Endothelial cell of umbilical vein (primary cell): ENCODE measurements at regions not wholly inside any gene's neighbourhood (a gene's known extent, or its start where the extent isn't known, plus 50 kb on each side); places are given as distances from the start of the nearest gene placed in this dataset.

ENCODE experiments used
- BruUV-seq: library from RNA; stranded (reverse); fragments of 400-500 nt; replicated peaks from 2 replicates; lab custom pipeline; 2021; lab: Mats Ljungman, UMichigan
- CTCF ChIA-PET: fragments of 300-600, 350-600 bp; sonication (Branson Sonifier 250); formaldehyde crosslinking; loops from one replicate; lab custom pipeline; 2021; ENCODE audit warnings: antibody characterized with exemption, inconsistent platforms; lab: Charles Lee
- POLR2A ChIA-PET: fragments of 300-600, 350-600 bp; sonication (Branson Sonifier 250); formaldehyde crosslinking; loops from one replicate; lab custom pipeline; 2021; ENCODE audit warnings: antibody characterized with exemption, inconsistent platforms; lab: Charles Lee
- DNase-seq: peaks from one replicate; pipeline ENCODE4 v3.0.0-alpha.2; 2011; ENCODE audit warnings: low read depth, low spot score
- FAIRE-seq: peaks from 2 replicates; lab custom pipeline; 2011; peaks lifted over from hg19 to GRCh38; lab: Jason Lieb, UNC
- H2AFZ ChIP-seq: 2 replicates; pipeline ENCODE4 v1.6.0; 2012; ENCODE audit warnings: low read depth, low read length, control low read depth, inconsistent platforms
- H3K27ac ChIP-seq: 2 replicates; pipeline ENCODE4 v1.5.1; 2011; ENCODE audit warnings: low read depth, mild to moderate bottlenecking, control low read depth, low read length, moderate library complexity; ENCODE audit not compliant: insufficient read depth
- H3K27me3 ChIP-seq, 2 experiments: 2 replicates each; pipeline versions ENCODE4 v1.6.0 to v1.6.1; 2011; ENCODE audit warnings: low read length in 2 of 2, mixed read lengths in 1 of 2; ENCODE audit not compliant: control insufficient read depth in 2 of 2, insufficient read depth in 2 of 2
- H3K36me3 ChIP-seq, 2 experiments: 2 replicates in 1 of 2; 3 replicates in 1 of 2; pipeline ENCODE4 v1.5.1; 2011; ENCODE audit warnings: low read length in 2 of 2, mild to moderate bottlenecking in 1 of 2, moderate library complexity in 1 of 2; ENCODE audit not compliant: control insufficient read depth in 2 of 2, insufficient read depth in 2 of 2; ENCODE audit errors: extremely low read depth in 1 of 2
- H3K4me1 ChIP-seq: 3 replicates; pipeline ENCODE4 v1.5.1; 2011; ENCODE audit warnings: mild to moderate bottlenecking, low read length; ENCODE audit not compliant: control insufficient read depth, insufficient read depth; ENCODE audit errors: extremely low read depth
- H3K4me2 ChIP-seq: 2 replicates; pipeline ENCODE4 v1.6.1; 2011; ENCODE audit warnings: low read length, control low read depth, mixed read lengths; ENCODE audit not compliant: insufficient read depth
- H3K4me3 ChIP-seq, 3 experiments: fragments of 200-600 bp in 1 of 3; sonication (generic), shearing (Covaris generic) in 1 of 3; replicated peaks in 1 of 3; 2 replicates each; pipeline ENCODE4 v1.5.1; 2011 to 2016; ENCODE audit warnings: control low read depth in 3 of 3, low read length in 3 of 3, mild to moderate bottlenecking in 2 of 3, inconsistent platforms in 1 of 3, low read depth in 1 of 3, moderate library complexity in 1 of 3; ENCODE audit not compliant: insufficient read depth in 1 of 3
- H3K79me2 ChIP-seq: 2 replicates; pipeline ENCODE4 v1.6.0; 2012; ENCODE audit warnings: low read length, inconsistent platforms; ENCODE audit not compliant: control insufficient read depth, insufficient read depth
- H3K9ac ChIP-seq: replicated peaks from 2 replicates; pipeline ENCODE3; 2011; ENCODE audit warnings: low read length, control low read depth; ENCODE audit not compliant: insufficient read depth; ENCODE audit errors: extremely low read depth
- H3K9me1 ChIP-seq: replicated peaks from 3 replicates; pipeline ENCODE4 v1.6.0; 2011; ENCODE audit warnings: mild to moderate bottlenecking, low read length; ENCODE audit not compliant: control insufficient read depth, insufficient read depth; ENCODE audit errors: extremely low read depth
- H3K9me3 ChIP-seq: replicated peaks from 2 replicates; pipeline ENCODE4 v1.5.1; 2012; ENCODE audit warnings: low read length, inconsistent platforms; ENCODE audit not compliant: control insufficient read depth, insufficient read depth
- H4K20me1 ChIP-seq: replicated peaks from 2 replicates; pipeline ENCODE3; 2011; ENCODE audit warnings: mild to moderate bottlenecking, low read length; ENCODE audit not compliant: control insufficient read depth, insufficient read depth; ENCODE audit errors: extremely low read depth
- CTCF ChIP-seq, 2 donors: IDR thresholded peaks; 1 replicate in 1 of 2; 2 replicates in 1 of 2; pipeline ENCODE4 v1.5.1; 2011; ENCODE audit warnings: low read length in 2 of 2, mild to moderate bottlenecking in 2 of 2, moderate library complexity in 2 of 2, control low read depth in 1 of 2, inconsistent platforms in 1 of 2, low read depth in 1 of 2; ENCODE audit not compliant: insufficient read depth in 1 of 2; ENCODE audit errors: extremely low read depth in 1 of 2
- EZH2 ChIP-seq: IDR thresholded peaks from 2 replicates; pipeline ENCODE4 v1.6.1; 2012; ENCODE audit warnings: borderline replicate concordance, low read depth, mild to moderate bottlenecking, moderate library complexity, low read length, inconsistent platforms; ENCODE audit not compliant: severe bottlenecking
- FOS ChIP-seq: IDR thresholded peaks from 2 replicates; pipeline ENCODE4 v1.6.1; 2011; ENCODE audit warnings: mild to moderate bottlenecking, low read length, moderate library complexity, borderline replicate concordance; ENCODE audit not compliant: insufficient read depth
- GATA2 ChIP-seq: IDR thresholded peaks from 2 replicates; pipeline ENCODE4 v1.7.0; 2011; ENCODE audit warnings: low read depth, mild to moderate bottlenecking, moderate library complexity, mixed read lengths, low read length; ENCODE audit not compliant: insufficient read length, insufficient read depth
- JUN ChIP-seq: IDR thresholded peaks from 2 replicates; pipeline ENCODE4 v1.6.1; 2011; ENCODE audit warnings: borderline replicate concordance, low read depth; ENCODE audit not compliant: insufficient read length, insufficient read depth
- MAX ChIP-seq: IDR thresholded peaks from 2 replicates; pipeline ENCODE4 v1.6.1; 2011; ENCODE audit not compliant: insufficient read depth, insufficient read length
- MYC ChIP-seq: IDR thresholded peaks from one replicate; pipeline ENCODE4 v1.6.1; 2011; ENCODE audit warnings: mild to moderate bottlenecking, low read depth, low read length
- POLR2A ChIP-seq: IDR thresholded peaks from 2 replicates; pipeline ENCODE4 v1.6.1; 2012; ENCODE audit warnings: low read depth, mild to moderate bottlenecking, control low read depth, low read length
- POLR2AphosphoS5 ChIP-seq: IDR thresholded peaks from 2 replicates; pipeline ENCODE4 v1.6.1; 2012; ENCODE audit warnings: low read depth, mild to moderate bottlenecking, control low read depth, low read length, moderate library complexity; ENCODE audit not compliant: insufficient read depth
- dilution Hi-C: fragments of 300-500 bp; cut with MboI; formaldehyde crosslinking; loops from one replicate; pipeline ENCODE4 v1.15.0; 2019; ENCODE audit warnings: low sequenced_read_pairs; ENCODE audit not compliant: extremely low pct_ligation_motif_present
- intact Hi-C: fragments of 100-400 bp; cut with micrococcal nuclease; formaldehyde crosslinking; loops from one replicate; pipeline ENCODE4 v1.10.0; 2022

- DNase-seq (no peak), FAIRE-seq (no peak)
- Histone ChIP-seq H3K4me3 (no peak overlapping the region), H3K27me3 (no peaks in the 10 kb centered on the region), H3K9ac (no peak overlapping the region), H3K27ac (no peak overlapping the region), H4K20me1 (no peaks in the 10 kb centered on the region), H3K36me3 (no peaks in the 10 kb centered on the region), H2AFZ (no peak overlapping the region), H3K79me2 (no peaks in the 10 kb centered on the region), H3K9me3 (no peaks in the 10 kb centered on the region), H3K4me1 (no peaks in the 10 kb centered on the region), H3K9me1 (no peaks in the 10 kb centered on the region), H3K4me2 (no peak overlapping the region)
- intact Hi-C loops (no loop called here), dilution Hi-C loops (no loop called here)
- ChIA-PET CTCF (no interaction called here), POLR2A (no interaction called here)
- TF ChIP-seq EZH2: no peak
- TF ChIP-seq MYC: no peak
- no peak for TF ChIP-seq POLR2AphosphoS5
- no peak for TF ChIP-seq MAX
- TF ChIP-seq POLR2A: no peak
- TF ChIP-seq GATA2: no peak
- no peak for TF ChIP-seq FOS
- BruUV-seq: no TSS peak
These were observed 1253.5 kb upstream of the CDH2 start for GRCh38 chr18:29430416-29430815.

GRCh38 chr18:29418136-29418535 lies 1241.2 kb upstream of the CDH2 start:
- Histone ChIP-seq H4K20me1 (no peaks in the 10 kb centered on the region), H3K4me1 (no peaks in the 10 kb centered on the region), H3K9me3 (no peaks in the 10 kb centered on the region), H3K9ac (no peak overlapping the region), H3K36me3 (no peaks in the 10 kb centered on the region), H2AFZ (no peak overlapping the region), H3K4me3 (no peak overlapping the region), H3K4me2 (no peak overlapping the region), H3K79me2 (no peaks in the 10 kb centered on the region), H3K27me3 (no peaks in the 10 kb centered on the region), H3K27ac (no peak overlapping the region), H3K9me1 (no peaks in the 10 kb centered on the region)
- ChIA-PET CTCF (no interaction called here), POLR2A (no interaction called here)
- BruUV-seq: no TSS peak
- FAIRE-seq (no peak), DNase-seq (no peak)
- TF ChIP-seq POLR2AphosphoS5 (no peak), MYC (no peak), CTCF (IDR thresholded peaks at IDR 0.05; ENCODE audit: extremely low read depth in 1 of 2, insufficient read depth in 1 of 2, low read depth in 1 of 2, low read length in 2 of 2) (no peak), FOS (no peak), JUN (no peak), POLR2A (no peak), GATA2 (no peak), EZH2 (no peak), MAX (no peak)
- intact Hi-C loops (no loop called here), dilution Hi-C loops (no loop called here)
